Keratinocyte (primary cell): ENCODE measurements at regions not wholly inside any gene's neighbourhood (a gene's known extent, or its start where the extent isn't known, plus 50 kb on each side); places are given as distances from the start of the nearest gene placed in this dataset.

Experiments
- CTCF ChIP-seq, 3 experiments: IDR thresholded peaks in 1 of 3; conservative IDR thresholded peaks in 1 of 3; optimal IDR thresholded peaks in 1 of 3; 2 replicates in 2 of 3; 3 replicates in 1 of 3; pipeline versions ENCODE3 to v1.5.1; 2011; ENCODE audit warnings: low read length in 3 of 3, mild to moderate bottlenecking in 3 of 3, moderate library complexity in 2 of 3, control low read depth in 1 of 3, inconsistent platforms in 1 of 3; ENCODE audit not compliant: insufficient read depth in 2 of 3; ENCODE audit errors: extremely low read depth in 1 of 3
- EZH2 ChIP-seq: IDR thresholded peaks from one replicate; pipeline ENCODE4 v1.6.1; 2012; ENCODE audit warnings: inconsistent platforms, mild to moderate bottlenecking, low read length, moderate library complexity

- TF ChIP-seq CTCF (optimal IDR thresholded peaks at IDR 0.05 in 1 of 3, IDR thresholded peaks at IDR 0.05 in 1 of 3, conservative IDR thresholded peaks at IDR 0.05 in 1 of 3; ENCODE audit: extremely low read depth in 1 of 3, insufficient read depth in 2 of 3, low read length in 3 of 3) (no peak), EZH2 (no peak)
Measured at GRCh38 chr19:29079356-29080032, 133.5 kb downstream of the UQCRFS1 start.
